Kidney (tissue), 13 donors: ENCODE measurements at regions not wholly inside any gene's neighbourhood (a gene's known extent, or its start where the extent isn't known, plus 50 kb on each side); places are given as distances from the start of the nearest gene placed in this dataset.

Source experiments
- DNase-seq, 5 donors: peaks; one replicate each; pipeline ENCODE4 v3.0.0-alpha.2; 2013 to 2020
- FAIRE-seq: peaks from 2 replicates; lab custom pipeline; 2012; peaks lifted over from hg19 to GRCh38; lab: Jason Lieb, UNC
- H3K27ac ChIP-seq, 2 donors: one replicate each; pipeline ENCODE4 v1.7.0; 2013; ENCODE audit warnings: low read depth in 2 of 2, low read length in 2 of 2, inconsistent platforms in 1 of 2
- H3K27me3 ChIP-seq: one replicate; pipeline ENCODE4 v1.7.1; 2013; ENCODE audit warnings: low read length, inconsistent platforms; ENCODE audit not compliant: control insufficient read depth, insufficient read depth
- H3K36me3 ChIP-seq, 3 donors: one replicate each; pipeline versions ENCODE4 v1.7.0 to v1.7.1; 2013; ENCODE audit warnings: low read length in 3 of 3, control low read depth in 1 of 3, inconsistent platforms in 1 of 3; ENCODE audit not compliant: insufficient read depth in 3 of 3, control insufficient read depth in 2 of 3
- H3K4me1 ChIP-seq, 3 donors: one replicate each; pipeline versions ENCODE4 v1.7.0 to v1.7.1; 2013; ENCODE audit warnings: low read length in 3 of 3, inconsistent platforms in 1 of 3, low read depth in 1 of 3; ENCODE audit not compliant: control insufficient read depth in 2 of 3, insufficient read depth in 2 of 3
- H3K4me3 ChIP-seq, 3 donors: one replicate each; pipeline versions ENCODE4 v1.7.0 to v1.8.1; 2013; ENCODE audit warnings: low read length in 3 of 3, control low read depth in 1 of 3, inconsistent platforms in 1 of 3
- H3K9ac ChIP-seq, 3 donors: one replicate each; pipeline versions ENCODE4 v1.7.0 to v1.7.1; 2013; ENCODE audit warnings: low read length in 3 of 3, control low read depth in 1 of 3, inconsistent platforms in 1 of 3
- H3K9me3 ChIP-seq, 3 donors: one replicate each; pipeline versions ENCODE4 v1.7.0 to v1.7.1; 2013; ENCODE audit warnings: low read length in 3 of 3, control low read depth in 1 of 3, inconsistent platforms in 1 of 3; ENCODE audit not compliant: control insufficient read depth in 2 of 3, insufficient read depth in 1 of 3
- CTCF ChIP-seq: IDR thresholded peaks from 3 replicates; pipeline ENCODE4 v1.5.1; 2012; ENCODE audit warnings: mild to moderate bottlenecking, moderate library complexity, borderline replicate concordance; ENCODE audit not compliant: insufficient read depth; ENCODE audit errors: extremely low read depth
- intact Hi-C: fragments of 100-400 bp; cut with DNase I; formaldehyde crosslinking; loops from one replicate; pipeline ENCODE4 v1.11.1; 2022
- donor health status: control.
- donor health status: control.
- donor health status: control.
- donor health status: control.
- donor health status: control.
- donor health status: DM: yes; HTN: yes; CAD: no.
- donor health status: Normal renal cell carcinoma (clear cell type).

GRCh38 chr11:69874178-69874983, 55.2 kb upstream of the FGF3 start:
- H3K4me1 ChIP-seq, result peaks cover 0 to 2% (median 0%) of the 10 kb centered on the region in 3 donors
- DNase-seq (peak in 2 of 5 donors; percentile 7 to 42), FAIRE-seq (no peak)
- no peak overlapping the region for H3K27ac ChIP-seq
- intact Hi-C loops, result no loop called here
- no peak overlapping the region for H3K4me3 ChIP-seq
- TF ChIP-seq CTCF, result no peak
- H3K9me3 ChIP-seq, result no peaks in the 10 kb centered on the region
- H3K27me3 ChIP-seq, result no peaks in the 10 kb centered on the region
- no peak overlapping the region for H3K9ac ChIP-seq
- H3K36me3 ChIP-seq, result no peaks in the 10 kb centered on the region

GRCh38 chr11:69874984-69875624, 55.9 kb upstream of the FGF3 start:
- intact Hi-C loops, result no loop called here
- no peak for FAIRE-seq

GRCh38 chr11:69876013-69876412, 56.8 kb upstream of the FGF3 start:
- DNase-seq, result peak in 3 of 5 donors; percentile 1 to 45 (median 34)
- Histone ChIP-seq H3K4me1 (peaks cover 0 to 2% (median 0%) of the 10 kb centered on the region in 3 donors), H3K9ac (no peak overlapping the region), H3K36me3 (no peaks in the 10 kb centered on the region), H3K9me3 (no peaks in the 10 kb centered on the region), H3K27me3 (no peaks in the 10 kb centered on the region), H3K27ac (no peak overlapping the region), H3K4me3 (no peak overlapping the region)
- FAIRE-seq, result no peak
- intact Hi-C loops, result no loop called here
- no peak for TF ChIP-seq CTCF

More at GRCh38 chr11:69874984-69875624, 55.9 kb upstream of the FGF3 start:
- no peak overlapping the region for H3K4me3 ChIP-seq
- peaks cover 0 to 2% (median 0%) of the 10 kb centered on the region in 3 donors for H3K4me1 ChIP-seq
- peak; percentile 46 to 74 (median 61) for DNase-seq
- H3K27ac ChIP-seq, result no peak overlapping the region
- TF ChIP-seq CTCF, result no peak
- no peaks in the 10 kb centered on the region for H3K36me3 ChIP-seq
- no peak overlapping the region for H3K9ac ChIP-seq
- no peaks in the 10 kb centered on the region for H3K27me3 ChIP-seq
- no peaks in the 10 kb centered on the region for H3K9me3 ChIP-seq
